ENCODE measurements at regions not wholly inside any gene's neighbourhood (a gene's known extent, or its start where the extent isn't known, plus 50 kb on each side); places are given as distances from the start of the nearest gene placed in this dataset.
"Not testable (repeated sequence)": the region's sequence is repeated elsewhere in the genome, so short reads cannot be mapped to it uniquely, and the experiment has no call there.

DNA sequence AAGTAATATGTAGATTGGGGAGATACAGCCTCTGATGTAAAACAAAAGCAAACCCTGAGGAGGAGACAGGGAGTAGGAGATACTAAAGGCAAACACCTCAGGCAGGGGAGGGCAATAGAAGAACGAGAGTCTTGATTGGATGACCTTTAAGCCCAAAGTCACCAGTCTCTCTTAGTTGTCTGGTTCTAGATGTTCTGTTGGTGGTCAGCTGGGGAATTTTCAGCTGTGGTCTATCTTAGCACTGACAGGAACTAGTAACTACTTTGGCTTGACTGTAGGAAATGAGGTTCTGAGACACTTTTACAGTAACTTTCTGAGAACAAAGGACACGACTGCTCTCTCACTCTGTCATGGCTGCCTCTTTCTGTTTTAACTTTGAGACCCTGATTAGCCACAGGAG, 290.7 kb upstream of the MIR17HG start:
- Histone ChIP-seq H3K9me3 (ENCODE audit: control insufficient read depth in 1 of 2, low read length in 2 of 2) (no peaks in the 10 kb centered on the region), H3K9ac (ENCODE audit: low read depth in 1 of 2, low read length in 2 of 2) (no peak overlapping the region), H3K27me3 (ENCODE audit: control insufficient read depth in 1 of 2, insufficient read depth in 2 of 2, low read length in 2 of 2) (no peaks in the 10 kb centered on the region), H3K36me3 (ENCODE audit: control insufficient read depth in 1 of 2, insufficient read depth in 2 of 2, low read length in 2 of 2) (no peaks in the 10 kb centered on the region), H3K4me1 (ENCODE audit: control insufficient read depth in 1 of 2, insufficient read depth in 2 of 2, low read length in 2 of 2) (no peaks in the 10 kb centered on the region), H3K4me3 (ENCODE audit: low read depth in 1 of 2, low read length in 2 of 2) (no peak overlapping the region), H3K27ac (ENCODE audit: low read depth, low read length) (no peak overlapping the region)

DNA sequence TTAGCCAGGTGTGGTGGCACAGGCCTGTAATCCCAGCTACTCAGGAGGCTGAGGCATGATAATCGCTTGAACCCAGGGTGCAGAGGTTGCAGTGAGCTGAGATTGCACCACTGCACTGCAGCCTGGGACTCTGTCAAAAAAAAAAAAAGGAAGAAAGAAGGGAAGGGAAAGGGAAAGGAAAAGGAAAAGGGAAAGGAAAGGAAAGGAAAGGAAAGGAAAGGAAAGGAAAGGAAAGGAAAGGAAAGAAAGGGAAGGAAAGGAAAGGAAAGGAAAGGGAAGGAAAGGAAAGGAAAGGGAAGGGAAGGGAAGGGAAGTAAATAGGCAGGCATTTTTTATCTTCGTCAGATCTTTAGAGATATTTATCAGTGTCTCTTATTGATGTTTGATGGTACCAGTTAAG, 290.0 kb upstream of the MIR17HG start:
- H3K4me1 ChIP-seq (ENCODE audit: control insufficient read depth in 1 of 2, insufficient read depth in 2 of 2, low read length in 2 of 2); H3K4me3 ChIP-seq (ENCODE audit: low read depth in 1 of 2, low read length in 2 of 2); H3K27ac ChIP-seq (ENCODE audit: low read depth, low read length); H3K36me3 ChIP-seq (ENCODE audit: control insufficient read depth in 1 of 2, insufficient read depth in 2 of 2, low read length in 2 of 2); H3K9me3 ChIP-seq (ENCODE audit: control insufficient read depth in 1 of 2, low read length in 2 of 2); H3K9ac ChIP-seq (ENCODE audit: low read depth in 1 of 2, low read length in 2 of 2); H3K27me3 ChIP-seq (ENCODE audit: control insufficient read depth in 1 of 2, insufficient read depth in 2 of 2, low read length in 2 of 2): not testable (repeated sequence)

DNA sequence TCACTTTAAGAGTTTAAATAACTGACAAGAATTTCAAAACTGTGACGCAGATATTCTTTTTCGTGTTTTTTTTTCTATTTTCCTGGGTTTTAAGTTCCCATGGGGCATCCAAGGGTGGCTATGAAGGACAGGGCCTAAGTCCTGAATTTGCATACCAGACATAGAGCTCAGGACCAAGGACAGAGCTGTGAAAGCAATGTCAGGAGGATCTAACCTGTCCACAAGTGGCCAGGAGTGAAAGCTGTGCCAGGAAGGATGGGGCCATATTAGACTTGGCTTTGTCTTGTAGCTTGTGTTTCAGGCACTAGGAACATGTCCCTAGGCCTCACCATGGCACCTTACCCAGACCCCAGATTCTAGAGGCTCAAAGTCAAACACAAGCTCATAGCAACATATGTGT, 289.4 kb upstream of the MIR17HG start:
- Histone ChIP-seq H3K4me1 (ENCODE audit: control insufficient read depth in 1 of 2, insufficient read depth in 2 of 2, low read length in 2 of 2) (no peaks in the 10 kb centered on the region), H3K27me3 (ENCODE audit: control insufficient read depth in 1 of 2, insufficient read depth in 2 of 2, low read length in 2 of 2) (no peaks in the 10 kb centered on the region)

DNA sequence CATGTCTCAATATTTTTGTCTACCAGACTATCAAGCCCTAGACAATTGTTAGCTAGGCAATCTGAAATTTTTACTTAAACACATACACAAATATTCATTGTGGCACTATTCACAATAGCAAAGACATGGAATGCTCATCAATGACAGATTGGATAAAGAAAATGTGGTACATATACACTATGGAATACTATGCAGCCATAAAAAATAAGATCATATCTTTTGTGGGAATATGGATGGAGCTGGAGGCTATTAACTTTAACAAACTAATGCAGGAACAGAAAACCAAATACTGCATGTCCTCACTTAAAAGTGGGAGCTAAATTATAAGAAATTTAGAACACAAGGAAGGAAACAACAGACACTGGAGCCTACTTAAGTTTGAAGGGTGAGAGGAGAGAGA, 288.6 kb upstream of the MIR17HG start:
- H3K4me3 ChIP-seq (ENCODE audit: low read depth in 1 of 2, low read length in 2 of 2), result no peak overlapping the region
- no peaks in the 10 kb centered on the region for H3K27me3 ChIP-seq (ENCODE audit: control insufficient read depth in 1 of 2, insufficient read depth in 2 of 2, low read length in 2 of 2)
- H3K36me3 ChIP-seq (ENCODE audit: control insufficient read depth in 1 of 2, insufficient read depth in 2 of 2, low read length in 2 of 2), result no peaks in the 10 kb centered on the region
- H3K9ac ChIP-seq (ENCODE audit: low read depth in 1 of 2, low read length in 2 of 2), result no peak overlapping the region
- H3K27ac ChIP-seq (ENCODE audit: low read depth, low read length), result no peak overlapping the region
- no peaks in the 10 kb centered on the region for H3K9me3 ChIP-seq (ENCODE audit: control insufficient read depth in 1 of 2, low read length in 2 of 2)
- H3K4me1 ChIP-seq (ENCODE audit: control insufficient read depth in 1 of 2, insufficient read depth in 2 of 2, low read length in 2 of 2), result no peaks in the 10 kb centered on the region

More for the DNA sequence above, 289.4 kb upstream of the MIR17HG start:
- H3K36me3 ChIP-seq (ENCODE audit: control insufficient read depth in 1 of 2, insufficient read depth in 2 of 2, low read length in 2 of 2), result no peaks in the 10 kb centered on the region
- no peak overlapping the region for H3K9ac ChIP-seq (ENCODE audit: low read depth in 1 of 2, low read length in 2 of 2)
- no peak overlapping the region for H3K27ac ChIP-seq (ENCODE audit: low read depth, low read length)
- H3K9me3 ChIP-seq (ENCODE audit: control insufficient read depth in 1 of 2, low read length in 2 of 2), result no peaks in the 10 kb centered on the region
- no peak overlapping the region for H3K4me3 ChIP-seq (ENCODE audit: low read depth in 1 of 2, low read length in 2 of 2)

DNA sequence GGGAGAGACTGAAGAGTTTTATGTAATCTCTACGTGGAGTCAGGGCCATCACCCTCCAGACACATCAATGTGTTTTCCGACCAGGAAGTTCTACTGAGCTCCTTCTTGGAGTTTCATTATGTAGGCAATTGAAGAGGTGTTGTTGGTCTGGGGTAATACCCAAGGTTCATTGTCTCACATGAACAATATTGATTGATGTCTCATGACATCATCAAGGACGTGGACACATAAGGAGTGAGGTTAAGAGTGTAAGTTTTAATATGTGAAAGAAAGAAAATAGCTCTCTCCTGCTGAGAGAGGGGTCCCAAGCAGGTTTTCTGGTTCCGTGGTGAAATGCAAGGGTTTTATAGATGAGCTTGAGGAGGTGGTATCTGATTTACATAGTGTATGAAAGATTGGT, 280.7 kb upstream of the MIR17HG start:
- H3K4me1 ChIP-seq (ENCODE audit: control insufficient read depth in 1 of 2, insufficient read depth in 2 of 2, low read length in 2 of 2), result no peaks in the 10 kb centered on the region
- H3K27ac ChIP-seq (ENCODE audit: low read depth, low read length), result no peak overlapping the region
- no peaks in the 10 kb centered on the region for H3K27me3 ChIP-seq (ENCODE audit: control insufficient read depth in 1 of 2, insufficient read depth in 2 of 2, low read length in 2 of 2)
- H3K9ac ChIP-seq (ENCODE audit: low read depth in 1 of 2, low read length in 2 of 2), result no peak overlapping the region
- no peaks in the 10 kb centered on the region for H3K9me3 ChIP-seq (ENCODE audit: control insufficient read depth in 1 of 2, low read length in 2 of 2)
- no peak overlapping the region for H3K4me3 ChIP-seq (ENCODE audit: low read depth in 1 of 2, low read length in 2 of 2)
- no peaks in the 10 kb centered on the region for H3K36me3 ChIP-seq (ENCODE audit: control insufficient read depth in 1 of 2, insufficient read depth in 2 of 2, low read length in 2 of 2)

DNA sequence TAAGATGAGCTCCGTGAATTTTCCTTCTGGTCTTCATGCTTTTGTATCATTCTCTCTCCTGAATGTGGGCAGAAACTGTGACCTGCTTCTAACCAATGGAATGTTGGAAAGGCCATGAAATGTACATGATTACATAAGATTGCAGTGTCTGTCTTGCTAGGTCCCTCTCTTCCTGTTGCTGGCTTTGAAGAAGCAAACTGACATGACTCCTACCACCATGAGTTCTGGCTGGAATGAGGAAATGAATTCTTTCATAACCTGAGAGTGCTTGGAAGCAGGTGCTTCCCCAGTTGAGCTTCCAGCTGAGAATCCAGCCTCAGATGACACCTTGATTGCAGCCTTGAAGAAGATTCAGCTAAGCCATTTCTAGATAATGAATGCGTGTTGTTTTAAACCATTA, 275.0 kb upstream of the MIR17HG start:
- Histone ChIP-seq H3K27me3 (ENCODE audit: control insufficient read depth in 1 of 2, insufficient read depth in 2 of 2, low read length in 2 of 2) (no peaks in the 10 kb centered on the region), H3K36me3 (ENCODE audit: control insufficient read depth in 1 of 2, insufficient read depth in 2 of 2, low read length in 2 of 2) (no peaks in the 10 kb centered on the region), H3K4me1 (ENCODE audit: control insufficient read depth in 1 of 2, insufficient read depth in 2 of 2, low read length in 2 of 2) (no peaks in the 10 kb centered on the region)

DNA sequence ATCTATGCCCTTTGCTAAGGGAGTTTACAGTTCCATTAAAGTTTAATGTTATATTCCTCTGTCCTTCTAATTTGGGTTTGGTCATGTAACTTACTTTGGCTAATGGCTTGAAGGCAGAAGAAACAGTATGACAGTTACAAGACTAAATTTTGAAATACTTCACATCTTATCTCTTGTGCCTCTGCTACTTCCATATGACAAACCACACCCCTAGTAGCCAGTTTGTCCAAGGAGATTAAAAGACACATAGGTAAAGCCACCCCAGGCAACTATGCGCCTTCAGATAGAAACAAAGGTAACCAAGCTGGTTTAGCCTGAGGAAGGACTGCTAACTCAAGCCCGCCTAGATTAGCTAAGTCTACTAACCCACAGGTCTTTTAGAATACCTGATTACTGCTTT, 273.4 kb upstream of the MIR17HG start:
- H3K36me3 ChIP-seq (ENCODE audit: control insufficient read depth in 1 of 2, insufficient read depth in 2 of 2, low read length in 2 of 2), result no peaks in the 10 kb centered on the region
- no peaks in the 10 kb centered on the region for H3K4me1 ChIP-seq (ENCODE audit: control insufficient read depth in 1 of 2, insufficient read depth in 2 of 2, low read length in 2 of 2)
- no peak overlapping the region for H3K27ac ChIP-seq (ENCODE audit: low read depth, low read length)
- H3K9ac ChIP-seq (ENCODE audit: low read depth in 1 of 2, low read length in 2 of 2), result no peak overlapping the region
- H3K27me3 ChIP-seq (ENCODE audit: control insufficient read depth in 1 of 2, insufficient read depth in 2 of 2, low read length in 2 of 2), result no peaks in the 10 kb centered on the region
- H3K9me3 ChIP-seq (ENCODE audit: control insufficient read depth in 1 of 2, low read length in 2 of 2), result no peaks in the 10 kb centered on the region
- H3K4me3 ChIP-seq (ENCODE audit: low read depth in 1 of 2, low read length in 2 of 2), result no peak overlapping the region

More for the DNA sequence above, 275.0 kb upstream of the MIR17HG start:
- no peak overlapping the region for H3K9ac ChIP-seq (ENCODE audit: low read depth in 1 of 2, low read length in 2 of 2)
- no peak overlapping the region for H3K4me3 ChIP-seq (ENCODE audit: low read depth in 1 of 2, low read length in 2 of 2)
- no peaks in the 10 kb centered on the region for H3K9me3 ChIP-seq (ENCODE audit: control insufficient read depth in 1 of 2, low read length in 2 of 2)
- H3K27ac ChIP-seq (ENCODE audit: low read depth, low read length), result no peak overlapping the region

DNA sequence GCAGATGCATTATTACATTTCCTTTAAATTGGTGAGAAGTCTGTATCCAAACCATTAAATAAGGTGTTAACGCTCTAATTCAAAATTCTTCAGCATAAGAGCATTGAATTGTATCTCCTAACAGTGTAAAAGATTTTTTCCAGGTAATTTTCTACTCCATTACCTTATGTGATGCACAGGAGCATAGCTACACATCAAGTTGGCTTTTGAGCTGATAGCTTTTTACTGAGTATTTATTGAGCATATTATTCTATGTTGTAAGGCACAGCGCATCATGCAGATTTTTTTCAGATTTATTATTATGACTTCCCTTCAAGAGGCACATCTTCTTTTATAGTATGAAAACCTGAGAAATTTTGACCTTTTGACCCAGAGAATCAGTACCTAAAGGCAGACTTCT, 270.7 kb upstream of the MIR17HG start:
- H3K4me1 ChIP-seq (ENCODE audit: control insufficient read depth in 1 of 2, insufficient read depth in 2 of 2, low read length in 2 of 2), result no peaks in the 10 kb centered on the region

DNA sequence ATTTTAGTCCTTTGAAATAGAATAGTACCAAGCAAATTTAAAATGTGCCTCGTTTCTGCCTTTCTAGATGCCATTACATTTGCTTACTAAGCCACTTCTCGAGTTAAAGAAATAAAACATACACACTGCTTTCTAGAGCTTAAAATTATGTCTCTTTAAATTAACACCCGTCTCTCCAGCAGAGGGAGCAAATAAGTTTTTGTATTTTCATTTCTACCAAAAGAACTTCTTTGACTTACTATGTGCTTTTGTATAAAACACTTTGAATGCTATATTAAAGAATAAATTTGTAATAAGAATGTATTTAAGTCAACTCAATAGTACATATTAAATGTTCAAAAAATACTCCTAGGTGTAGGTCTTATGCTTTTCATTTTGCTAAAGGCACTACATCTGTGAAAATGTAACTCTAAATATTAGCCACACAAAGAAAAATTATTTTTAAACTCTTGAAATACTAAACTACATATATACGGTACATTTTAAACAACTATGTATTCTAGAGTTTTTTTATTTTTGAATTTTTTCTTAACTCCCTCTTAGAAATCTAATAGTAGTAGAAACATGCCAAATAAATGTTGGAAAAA, 269.3 kb upstream of the MIR17HG start:
- Histone ChIP-seq H3K9ac (ENCODE audit: low read depth in 1 of 2, low read length in 2 of 2) (no peak overlapping the region), H3K9me3 (ENCODE audit: control insufficient read depth in 1 of 2, low read length in 2 of 2) (no peaks in the 10 kb centered on the region), H3K27ac (ENCODE audit: low read depth, low read length) (no peak overlapping the region), H3K27me3 (ENCODE audit: control insufficient read depth in 1 of 2, insufficient read depth in 2 of 2, low read length in 2 of 2) (no peaks in the 10 kb centered on the region), H3K4me1 (ENCODE audit: control insufficient read depth in 1 of 2, insufficient read depth in 2 of 2, low read length in 2 of 2) (no peaks in the 10 kb centered on the region), H3K36me3 (ENCODE audit: control insufficient read depth in 1 of 2, insufficient read depth in 2 of 2, low read length in 2 of 2) (no peaks in the 10 kb centered on the region), H3K4me3 (ENCODE audit: low read depth in 1 of 2, low read length in 2 of 2) (no peak overlapping the region)

More for the DNA sequence above, 270.7 kb upstream of the MIR17HG start:
- Histone ChIP-seq H3K36me3 (ENCODE audit: control insufficient read depth in 1 of 2, insufficient read depth in 2 of 2, low read length in 2 of 2) (no peaks in the 10 kb centered on the region), H3K4me3 (ENCODE audit: low read depth in 1 of 2, low read length in 2 of 2) (no peak overlapping the region), H3K27me3 (ENCODE audit: control insufficient read depth in 1 of 2, insufficient read depth in 2 of 2, low read length in 2 of 2) (no peaks in the 10 kb centered on the region), H3K9me3 (ENCODE audit: control insufficient read depth in 1 of 2, low read length in 2 of 2) (no peaks in the 10 kb centered on the region), H3K9ac (ENCODE audit: low read depth in 1 of 2, low read length in 2 of 2) (no peak overlapping the region), H3K27ac (ENCODE audit: low read depth, low read length) (no peak overlapping the region)

DNA sequence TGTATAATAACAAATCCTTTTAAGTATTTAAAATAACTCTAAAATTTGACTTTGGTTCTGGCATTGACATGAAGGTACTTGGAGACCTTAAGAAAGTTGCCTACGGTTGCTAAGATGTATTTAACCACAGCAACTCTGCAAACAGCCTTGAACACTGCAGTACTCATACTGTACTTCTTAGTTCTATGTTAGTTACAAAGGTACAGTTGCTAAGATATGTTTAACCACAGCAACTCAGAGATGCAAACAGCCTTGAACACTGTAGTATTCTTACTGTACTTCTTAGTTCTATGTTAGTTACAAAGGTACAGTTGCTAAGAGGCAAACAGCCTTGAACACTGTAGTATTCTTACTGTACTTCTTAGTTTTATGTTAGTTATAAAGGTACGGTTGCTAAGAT, 268.3 kb upstream of the MIR17HG start:
- H3K4me3 ChIP-seq (ENCODE audit: low read depth in 1 of 2, low read length in 2 of 2), result no peak overlapping the region
- H3K36me3 ChIP-seq (ENCODE audit: control insufficient read depth in 1 of 2, insufficient read depth in 2 of 2, low read length in 2 of 2), result no peaks in the 10 kb centered on the region
- H3K4me1 ChIP-seq (ENCODE audit: control insufficient read depth in 1 of 2, insufficient read depth in 2 of 2, low read length in 2 of 2), result no peaks in the 10 kb centered on the region
- no peaks in the 10 kb centered on the region for H3K9me3 ChIP-seq (ENCODE audit: control insufficient read depth in 1 of 2, low read length in 2 of 2)
- H3K27me3 ChIP-seq (ENCODE audit: control insufficient read depth in 1 of 2, insufficient read depth in 2 of 2, low read length in 2 of 2), result no peaks in the 10 kb centered on the region
- H3K9ac ChIP-seq (ENCODE audit: low read depth in 1 of 2, low read length in 2 of 2), result no peak overlapping the region
- H3K27ac ChIP-seq (ENCODE audit: low read depth, low read length), result no peak overlapping the region

DNA sequence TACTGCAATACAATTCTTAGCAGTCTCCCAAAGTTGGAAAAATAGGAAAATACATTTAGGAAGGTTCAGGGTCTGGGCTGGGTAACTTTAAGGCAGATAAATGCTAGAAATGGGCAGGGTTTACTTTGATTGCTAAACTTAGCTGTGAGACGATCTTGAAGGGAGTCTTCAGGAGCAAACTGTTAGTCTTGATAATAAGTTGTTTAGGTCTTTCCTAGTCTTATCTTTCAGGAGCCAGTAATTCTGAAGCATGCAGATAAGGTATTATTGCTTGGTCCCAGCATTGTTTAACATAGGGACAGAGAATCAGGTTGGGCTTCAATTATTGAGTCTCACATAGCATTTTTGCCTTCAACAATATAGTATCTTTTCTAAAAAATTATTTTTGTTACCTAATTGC, 262.4 kb upstream of the MIR17HG start:
- no peak overlapping the region for H3K4me3 ChIP-seq (ENCODE audit: low read depth in 1 of 2, low read length in 2 of 2)
- H3K9me3 ChIP-seq (ENCODE audit: control insufficient read depth in 1 of 2, low read length in 2 of 2), result no peaks in the 10 kb centered on the region
- no peak overlapping the region for H3K27ac ChIP-seq (ENCODE audit: low read depth, low read length)
- no peak overlapping the region for H3K9ac ChIP-seq (ENCODE audit: low read depth in 1 of 2, low read length in 2 of 2)
- H3K4me1 ChIP-seq (ENCODE audit: control insufficient read depth in 1 of 2, insufficient read depth in 2 of 2, low read length in 2 of 2), result peaks cover 0 to 7% of the 10 kb centered on the region in 2 donors
- H3K27me3 ChIP-seq (ENCODE audit: control insufficient read depth in 1 of 2, insufficient read depth in 2 of 2, low read length in 2 of 2), result no peaks in the 10 kb centered on the region
- H3K36me3 ChIP-seq (ENCODE audit: control insufficient read depth in 1 of 2, insufficient read depth in 2 of 2, low read length in 2 of 2), result no peaks in the 10 kb centered on the region
